HFF-Myc (cell line): ENCODE measurements at regions not wholly inside any gene's neighbourhood (a gene's known extent, or its start where the extent isn't known, plus 50 kb on each side); places are given as distances from the start of the nearest gene placed in this dataset.
"Not testable (repeated sequence)": the region's sequence is repeated elsewhere in the genome, so short reads cannot be mapped to it uniquely, and the experiment has no call there.

ENCODE experiments used
- DNase-seq: peaks from one replicate; pipeline ENCODE4 v3.0.0-alpha.2; 2011; ENCODE audit warnings: low read depth; ENCODE audit errors: extremely low read depth
- H3K4me3 ChIP-seq: replicated peaks from 2 replicates; pipeline ENCODE4 v1.5.1; 2011; ENCODE audit warnings: low read depth, mild to moderate bottlenecking, control low read depth, low read length
- CTCF ChIP-seq: IDR thresholded peaks from 2 replicates; pipeline ENCODE4 v1.5.1; 2012; ENCODE audit warnings: mild to moderate bottlenecking, low read depth, low read length, control low read depth; ENCODE audit errors: missing control alignments

- no peak overlapping the region for H3K4me3 ChIP-seq
- DNase-seq, result no peak
- no peak for TF ChIP-seq CTCF
These were observed 56.4 kb downstream of the FOXF2 start for GRCh38 chr6:1445650-1446330.

GRCh38 chr6:1449896-1450295 lies 60.5 kb downstream of the FOXF2 start:
- no peak for DNase-seq
- H3K4me3 ChIP-seq, result no peak overlapping the region
- no peak for TF ChIP-seq CTCF

GRCh38 chr6:1453024-1453423 lies 63.6 kb downstream of the FOXF2 start:
- TF ChIP-seq CTCF, result no peak
- no peak for DNase-seq
- no peak overlapping the region for H3K4me3 ChIP-seq

GRCh38 chr6:1456816-1457215 lies 67.4 kb downstream of the FOXF2 start:
- not testable (repeated sequence) for H3K4me3 ChIP-seq

GRCh38 chr6:1461207-1461606 lies 71.8 kb downstream of the FOXF2 start:
- no peak for DNase-seq
- no peak overlapping the region for H3K4me3 ChIP-seq
- no peak for TF ChIP-seq CTCF

More at GRCh38 chr6:1456816-1457215, 67.4 kb downstream of the FOXF2 start:
- not testable (repeated sequence) for DNase-seq

GRCh38 chr6:1461736-1462135 lies 72.4 kb downstream of the FOXF2 start:
- no peak for TF ChIP-seq CTCF
- DNase-seq, result no peak
- no peak overlapping the region for H3K4me3 ChIP-seq

GRCh38 chr6:1463275-1463674 lies 73.9 kb downstream of the FOXF2 start:
- TF ChIP-seq CTCF, result no peak
- DNase-seq, result no peak

More at GRCh38 chr6:1463275-1463674, 73.9 kb downstream of the FOXF2 start:
- H3K4me3 ChIP-seq, result no peak overlapping the region
